Non-pigmented ciliary epithelial cell (primary cell): ENCODE measurements at regions not wholly inside any gene's neighbourhood (a gene's known extent, or its start where the extent isn't known, plus 50 kb on each side); places are given as distances from the start of the nearest gene placed in this dataset.

Experiments
- DNase-seq: peaks from one replicate; pipeline ENCODE4 v3.0.0-alpha.2; 2010; ENCODE audit warnings: low read depth

GRCh38 chr6:130766239-130767144 lies 60.7 kb upstream of the SMLR1 start:
- DNase-seq: no peak

DNA sequence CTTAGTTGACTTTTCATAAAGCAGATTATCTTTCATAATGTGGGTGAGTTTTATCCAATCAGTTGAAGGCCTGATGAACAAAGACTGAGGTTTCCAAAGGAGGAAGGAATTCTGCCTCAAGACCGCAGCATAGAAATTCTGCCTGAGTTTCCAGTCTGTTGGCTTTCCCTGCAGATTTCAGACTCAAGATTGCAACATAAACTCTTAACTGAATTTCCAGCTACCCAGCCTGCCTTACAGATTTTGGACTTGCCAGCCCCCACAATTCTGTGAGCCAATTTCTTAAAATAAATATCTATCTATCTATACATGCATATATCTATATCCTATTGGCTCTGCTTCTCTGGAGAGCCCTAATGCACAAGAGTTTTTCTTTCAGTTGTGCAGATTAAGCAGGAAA lies 57.3 kb upstream of the SMLR1 start:
- DNase-seq: no peak

- DNase-seq: no peak
These were observed 55.5 kb upstream of the SMLR1 start for GRCh38 chr6:130771741-130772140.

- no peak for DNase-seq
These were observed 53.3 kb upstream of the SMLR1 start for GRCh38 chr6:130773860-130774259.

GRCh38 chr6:130775411-130776012 lies 51.7 kb upstream of the SMLR1 start:
- no peak for DNase-seq

GRCh38 chr6:130776287-130776925 lies 50.8 kb upstream of the SMLR1 start:
- DNase-seq: no peak
